ENCODE measurements at regions not wholly inside any gene's neighbourhood (a gene's known extent, or its start where the extent isn't known, plus 50 kb on each side); places are given as distances from the start of the nearest gene placed in this dataset.

GRCh38 chr5:3010953-3011763 lies 259.7 kb upstream of the IRX2 start:
- TF ChIP-seq CTCF (IDR thresholded peaks at IDR 0.05; ENCODE audit: borderline replicate concordance, extremely low read depth, low read length, poor library complexity, severe bottlenecking) (no peak), EZH2 (IDR thresholded peaks at IDR 0.05; ENCODE audit: borderline replicate concordance, low read depth, low read length, severe bottlenecking) (no peak)

Measured in DND-41 (cell line).